Mesenteric fat pad (tissue), 1 donor: ENCODE measurements at regions not wholly inside any gene's neighbourhood (a gene's known extent, or its start where the extent isn't known, plus 50 kb on each side); places are given as distances from the start of the nearest gene placed in this dataset.

ENCODE experiments used
- DNase-seq: peaks from one replicate; pipeline ENCODE4 v3.0.0-alpha.2; 2020; ENCODE audit warnings: low spot score
- donor health status: DM: yes; HTN: yes; CAD: no.

DNA sequence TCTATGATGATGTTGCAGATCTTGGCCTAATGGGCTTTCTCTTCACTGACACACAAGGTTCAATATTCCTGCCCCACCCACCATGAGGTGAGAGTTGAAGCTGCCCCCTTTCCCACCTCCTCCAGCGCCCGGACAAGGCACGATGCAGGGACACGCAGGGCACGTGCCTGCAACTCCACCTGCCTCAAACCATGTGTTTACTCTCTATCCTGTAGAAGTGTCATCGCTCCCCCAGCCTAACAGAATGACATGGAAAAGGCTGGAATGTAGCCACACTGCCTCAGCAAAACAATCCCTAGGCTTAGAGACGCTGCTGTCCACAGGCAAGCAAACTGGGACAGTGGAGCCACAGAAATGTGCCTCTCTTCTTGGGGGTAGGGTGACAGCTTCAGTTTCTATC is 92.9 kb upstream of the SOD1 start:
- DNase-seq, result no peak

DNA sequence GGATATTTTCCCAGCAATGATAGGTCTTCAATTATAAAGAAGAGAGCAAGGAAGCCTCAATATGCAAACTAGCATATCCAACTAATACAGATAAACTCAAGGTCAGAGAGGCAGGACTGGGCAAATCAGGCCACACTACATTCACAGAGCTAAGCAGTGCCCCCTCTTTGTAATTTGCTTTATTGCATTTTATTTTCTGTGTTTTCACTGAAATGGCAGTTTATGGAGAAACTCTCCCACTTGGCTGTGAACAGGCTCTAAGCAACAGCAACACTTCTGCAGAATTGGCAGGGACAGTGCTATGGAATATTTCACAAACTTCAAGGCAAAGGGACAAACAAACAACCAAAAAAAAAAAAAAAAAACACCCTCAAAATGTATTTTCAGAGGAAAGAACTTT is 93.4 kb upstream of the SOD1 start:
- no peak for DNase-seq

DNA sequence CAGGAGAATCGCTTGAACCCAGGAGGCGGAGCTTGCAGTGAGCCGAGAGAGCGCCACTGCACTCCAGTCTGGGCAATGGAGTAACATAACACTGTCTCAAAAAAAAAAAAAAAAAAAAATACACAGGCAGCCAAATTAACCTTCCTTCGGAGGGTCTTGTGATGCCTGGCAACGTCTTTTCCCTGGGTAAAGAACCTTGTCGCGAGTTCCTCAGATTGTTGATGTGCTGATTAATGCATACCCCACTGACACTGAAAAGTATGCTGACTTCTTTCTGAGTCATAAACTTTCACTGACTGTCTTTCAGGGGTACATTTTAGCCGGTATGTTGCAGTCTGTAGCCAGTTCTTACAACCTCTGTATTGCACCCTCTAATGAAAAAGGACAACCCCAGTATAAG is 95.1 kb upstream of the SOD1 start:
- DNase-seq, result no peak

DNA sequence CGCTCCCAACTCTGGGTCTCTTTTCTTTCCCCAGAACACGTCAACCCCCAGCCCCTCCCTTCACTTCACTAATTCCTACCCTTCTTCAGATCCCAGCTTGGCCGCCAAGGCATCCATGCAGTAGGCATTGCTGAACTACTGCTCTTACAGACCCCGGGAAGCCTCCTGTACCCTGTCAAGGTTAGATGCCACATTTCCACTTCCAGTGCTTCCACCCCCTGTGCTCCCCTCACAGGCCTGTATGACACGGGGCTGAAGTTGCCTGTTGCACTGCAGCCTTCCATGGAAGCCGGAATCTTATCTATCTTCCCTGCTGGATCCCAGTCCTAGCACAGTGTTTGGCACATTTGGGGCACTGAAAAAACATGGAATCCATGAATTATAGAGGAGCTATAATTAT is 99.0 kb upstream of the SOD1 start:
- DNase-seq, result no peak

DNA sequence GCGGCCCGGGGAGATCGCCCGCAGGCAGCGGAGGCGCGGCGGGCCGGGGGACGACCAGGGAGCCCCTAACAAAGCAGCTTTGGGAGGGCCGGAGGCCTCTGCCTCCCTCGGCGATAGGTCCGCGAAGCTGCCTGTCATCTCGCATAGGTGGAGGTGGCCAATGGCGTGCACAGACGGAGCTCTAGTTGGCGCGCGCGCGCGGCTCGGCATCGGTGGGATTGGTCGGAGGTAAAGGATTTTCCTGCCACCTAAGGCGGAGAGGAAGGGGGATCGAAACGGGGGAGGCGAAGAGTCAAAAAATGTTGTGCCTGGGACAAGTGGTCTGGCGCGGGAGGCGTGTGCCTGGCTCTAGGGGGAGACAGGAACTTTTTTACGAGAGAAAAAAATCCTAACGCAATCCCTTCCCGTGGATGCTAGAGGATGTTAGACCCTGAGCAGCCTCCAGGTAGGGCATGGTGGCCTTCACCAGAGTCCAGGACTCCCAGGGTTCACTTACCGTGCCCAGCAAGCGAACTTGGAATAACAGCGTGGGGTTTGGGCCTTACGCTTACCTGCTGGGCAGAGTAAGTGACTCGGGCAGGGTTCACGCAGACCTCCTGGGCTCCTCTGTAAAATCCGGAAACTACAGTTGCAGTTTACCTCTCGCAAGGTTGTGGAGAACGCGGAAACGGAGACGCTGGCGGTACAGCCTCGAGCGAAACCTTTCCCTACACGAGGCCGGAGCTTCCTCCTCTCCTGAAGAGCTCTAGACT is 99.9 kb upstream of the SOD1 start:
- DNase-seq, result no peak

DNA sequence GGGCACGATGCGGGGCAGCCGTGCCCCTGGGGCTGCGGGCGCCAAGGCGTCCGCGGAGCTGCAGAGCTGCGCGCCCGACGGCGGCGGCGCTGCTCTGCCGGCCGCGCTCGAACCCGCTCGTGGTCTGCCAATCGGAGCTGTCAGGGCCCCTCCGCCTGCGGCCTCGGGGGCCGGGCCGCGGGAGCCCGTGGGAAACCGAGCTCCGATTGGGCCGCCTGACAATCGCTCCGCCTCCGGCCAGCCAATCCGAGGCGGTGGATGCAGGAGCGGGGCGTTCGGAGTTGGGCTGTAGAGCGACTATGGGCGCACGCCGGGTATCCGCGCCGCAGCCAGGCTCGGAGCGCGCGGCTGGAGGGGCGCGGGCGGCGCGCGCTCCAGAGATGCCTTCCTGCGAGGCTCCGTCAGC is 100.5 kb upstream of the SOD1 start:
- DNase-seq, result peak; percentile 91

DNA sequence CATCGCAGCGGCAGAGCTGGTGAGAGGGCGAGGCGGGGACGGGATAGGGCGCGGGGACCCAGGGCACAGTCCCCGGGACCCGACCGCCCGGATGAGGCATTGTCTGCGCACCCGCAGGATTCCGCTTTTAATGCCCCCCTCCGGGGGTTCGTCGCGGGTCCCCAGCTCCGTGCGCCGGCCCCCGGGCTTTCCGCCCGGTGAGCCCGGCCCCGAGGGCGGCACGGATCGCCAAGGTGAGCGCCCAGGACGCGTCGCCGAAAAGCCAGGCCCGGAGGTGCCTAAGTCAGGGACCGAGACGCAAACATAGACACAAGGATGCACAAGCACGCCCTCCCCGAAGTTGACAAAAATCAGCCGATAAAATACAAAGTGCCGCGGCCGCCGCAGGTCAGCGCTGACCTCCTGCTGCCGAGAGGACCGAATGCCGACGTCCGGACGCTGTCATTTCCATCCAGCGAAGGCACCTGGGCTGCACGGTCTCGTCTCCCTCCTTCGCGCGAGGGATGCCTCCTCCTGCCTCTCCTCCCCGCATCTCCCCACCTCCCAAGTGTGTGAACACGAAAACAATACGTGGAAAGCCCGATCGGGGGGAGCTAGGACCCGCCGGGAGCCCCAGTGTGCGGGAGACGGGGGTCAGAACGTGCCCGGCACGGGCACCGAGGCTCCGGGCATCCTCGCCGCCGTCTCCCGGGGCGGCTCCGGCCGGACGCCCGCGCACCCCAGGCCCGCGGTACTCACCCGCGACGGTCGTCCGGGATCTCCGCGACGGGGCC is 101.1 kb upstream of the SOD1 start:
- DNase-seq, result no peak

DNA sequence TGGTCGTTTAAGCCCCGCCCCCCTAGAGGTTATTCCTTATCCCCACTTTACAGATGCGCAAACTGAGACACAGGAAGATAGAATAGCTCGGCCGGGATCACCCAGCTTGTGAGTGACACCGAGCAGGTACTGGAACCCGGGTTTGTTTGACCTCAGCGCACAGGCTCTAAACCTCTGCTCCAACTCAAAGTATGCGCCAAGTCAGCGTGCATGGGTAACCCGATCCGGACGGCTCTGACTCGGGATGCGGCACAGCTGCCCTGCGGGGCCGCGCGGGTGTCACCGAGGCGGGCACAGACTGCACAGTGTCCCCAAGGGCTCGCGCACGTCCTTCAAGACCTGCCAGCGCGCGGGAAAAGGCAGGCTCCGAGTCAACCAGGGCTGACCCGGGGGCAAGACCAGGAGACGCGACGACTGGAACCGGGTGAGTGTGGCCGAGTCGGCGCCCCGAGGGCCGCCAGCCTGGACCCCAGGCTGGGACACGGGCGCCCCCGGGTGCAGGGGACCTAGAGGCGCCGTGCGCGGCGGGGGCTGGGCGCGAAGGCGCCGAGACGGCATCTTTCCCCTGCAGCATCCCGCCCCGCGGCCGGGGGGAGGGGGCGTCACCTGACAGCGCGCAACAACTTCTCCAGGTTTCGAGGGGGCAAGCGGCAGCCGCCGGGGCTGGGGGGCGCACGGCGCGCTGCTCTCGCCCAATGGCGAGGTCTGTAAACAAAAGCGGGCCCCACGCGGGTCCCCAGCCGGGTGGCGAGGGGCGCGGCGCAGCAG is 101.9 kb upstream of the SOD1 start:
- no peak for DNase-seq

DNA sequence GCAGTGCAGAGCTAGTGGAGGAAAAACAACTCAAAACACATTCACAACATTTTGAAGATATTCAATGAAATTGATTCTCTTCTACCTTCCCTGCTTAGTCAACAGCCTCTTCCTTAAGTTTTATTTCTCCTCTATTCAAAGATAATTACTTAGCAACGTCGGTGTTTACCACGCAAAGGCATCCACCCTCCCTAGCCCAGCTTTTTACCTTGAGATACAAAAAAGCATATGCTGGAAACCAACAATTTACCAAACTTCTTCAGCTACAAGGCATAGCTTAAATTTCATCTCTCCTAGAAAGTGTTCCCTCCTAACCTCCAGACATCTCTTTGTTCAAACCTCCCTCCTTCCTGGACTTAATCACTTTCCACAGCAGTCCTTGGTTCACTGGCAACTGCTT is 102.8 kb upstream of the SOD1 start:
- DNase-seq, result no peak

DNA sequence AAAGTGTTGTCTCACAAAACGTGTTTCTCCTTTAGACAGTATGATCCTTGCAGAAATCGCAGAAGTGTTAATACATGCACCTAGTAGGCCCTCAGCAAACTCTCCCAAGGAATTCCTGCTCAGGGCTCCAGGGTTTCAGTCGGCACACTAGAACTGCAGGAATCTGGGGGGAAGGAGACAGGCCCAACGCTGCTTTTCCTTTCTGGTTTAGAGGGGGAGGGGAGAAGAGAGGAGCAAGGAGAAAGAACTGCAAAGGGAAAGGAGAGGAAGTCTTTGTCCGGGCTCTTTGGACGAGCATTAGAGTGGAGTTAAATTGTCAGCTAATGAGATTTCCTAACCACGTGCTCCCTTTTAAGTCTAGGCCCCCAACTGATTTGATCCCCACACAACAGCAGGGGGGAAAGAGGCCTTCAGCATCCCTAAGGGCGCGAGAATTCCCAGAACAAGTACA is 103.7 kb upstream of the SOD1 start:
- no peak for DNase-seq

DNA sequence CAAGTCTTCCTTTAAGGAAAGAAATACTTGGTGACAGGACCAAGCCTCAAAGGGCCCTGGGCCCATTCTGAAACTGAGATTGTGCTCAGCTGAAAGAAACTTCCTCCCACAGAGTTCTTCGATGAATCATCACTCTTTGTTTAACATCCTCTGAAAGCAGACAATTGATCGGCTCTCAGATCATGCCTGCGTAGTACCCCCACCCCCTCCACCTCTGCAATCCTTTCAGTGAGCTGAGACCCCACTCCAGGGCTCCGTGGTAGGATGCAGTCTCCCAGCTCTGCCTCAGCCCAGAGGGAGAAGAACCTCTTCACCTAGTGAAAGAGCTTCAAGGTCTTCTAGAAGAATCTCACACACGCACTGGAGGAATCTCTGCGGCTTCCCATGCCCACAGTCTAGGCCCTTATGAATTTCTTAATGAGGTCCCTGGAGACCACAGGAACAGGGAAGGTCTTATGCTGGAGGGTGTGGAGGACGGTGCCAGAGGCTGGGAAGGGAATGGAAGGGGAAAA is 104.9 kb upstream of the SOD1 start:
- DNase-seq, result no peak

DNA sequence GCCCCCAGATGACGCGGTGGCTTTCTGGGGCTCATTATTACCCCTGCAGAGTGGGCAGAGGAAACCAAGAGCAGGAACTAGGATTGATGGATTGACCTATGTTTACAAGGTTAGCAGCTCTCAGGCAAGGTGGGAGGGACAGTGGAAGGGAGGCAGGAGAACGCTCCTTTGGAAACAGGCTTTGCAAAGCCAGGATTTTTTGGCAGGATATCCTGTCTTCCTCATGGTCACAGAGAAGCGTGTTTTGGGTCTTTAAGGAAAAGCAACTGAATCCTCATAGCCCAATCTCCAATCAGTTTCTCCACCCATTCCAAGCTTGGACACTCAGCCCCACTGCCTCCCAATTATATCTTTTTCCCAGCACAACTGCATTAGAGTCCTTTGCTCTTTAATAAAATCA is 105.6 kb upstream of the SOD1 start:
- no peak for DNase-seq

DNA sequence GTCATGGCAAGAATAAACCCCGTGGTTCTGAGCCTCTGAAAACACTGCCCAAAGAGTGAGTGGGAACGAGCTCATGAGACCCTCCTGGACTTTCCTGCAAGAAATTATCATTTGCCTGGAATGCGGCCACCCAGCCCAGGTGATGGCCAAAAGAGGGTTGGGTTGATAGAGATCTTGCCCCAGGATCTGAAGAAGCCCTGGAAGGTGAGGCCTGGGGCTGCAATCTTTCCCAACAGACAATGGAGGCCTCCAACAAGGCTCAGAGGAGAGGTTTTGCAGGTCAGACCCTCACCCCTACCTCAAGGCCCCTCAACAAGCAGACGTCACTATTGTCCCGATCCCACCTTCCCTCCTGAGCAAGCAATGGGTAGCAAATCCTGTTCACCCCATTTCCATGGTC is 106.0 kb upstream of the SOD1 start:
- DNase-seq, result no peak

DNA sequence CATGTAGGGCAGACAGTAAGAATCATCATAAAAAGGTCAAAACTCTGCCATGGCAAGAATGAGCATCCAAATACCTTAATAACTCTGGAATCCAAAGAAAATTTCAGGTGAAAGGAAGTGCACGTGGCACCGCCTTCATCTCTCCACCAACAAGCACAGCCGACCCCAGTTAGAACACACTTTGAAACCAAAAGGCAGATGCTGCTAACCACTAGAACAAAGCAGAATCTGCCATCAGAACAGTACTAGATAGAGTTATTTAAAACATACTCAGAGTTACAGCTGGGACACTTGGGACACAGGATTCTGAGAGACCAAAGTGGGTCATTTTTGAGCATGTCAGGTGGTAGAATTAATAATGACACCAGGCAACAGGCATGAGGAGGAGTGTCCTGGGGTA is 106.7 kb upstream of the SOD1 start:
- no peak for DNase-seq

DNA sequence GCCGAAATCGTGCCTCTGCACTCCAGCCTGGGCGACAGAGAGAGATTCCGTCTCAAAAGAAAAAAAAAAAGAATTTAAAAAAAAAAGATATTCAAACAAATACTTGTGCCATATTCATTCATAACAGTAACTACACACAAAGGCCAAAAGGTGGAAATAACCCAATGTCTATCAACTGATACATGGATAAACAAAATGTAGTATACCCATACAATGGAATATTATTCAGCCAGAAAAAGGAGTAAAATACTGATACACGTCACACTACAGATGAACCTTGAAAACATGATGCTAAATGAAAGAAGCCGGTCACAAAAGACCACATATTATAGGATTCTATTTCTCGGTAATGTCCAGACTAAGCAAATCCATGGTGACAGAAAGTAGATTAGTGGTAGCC is 109.4 kb upstream of the SOD1 start:
- no peak for DNase-seq

DNA sequence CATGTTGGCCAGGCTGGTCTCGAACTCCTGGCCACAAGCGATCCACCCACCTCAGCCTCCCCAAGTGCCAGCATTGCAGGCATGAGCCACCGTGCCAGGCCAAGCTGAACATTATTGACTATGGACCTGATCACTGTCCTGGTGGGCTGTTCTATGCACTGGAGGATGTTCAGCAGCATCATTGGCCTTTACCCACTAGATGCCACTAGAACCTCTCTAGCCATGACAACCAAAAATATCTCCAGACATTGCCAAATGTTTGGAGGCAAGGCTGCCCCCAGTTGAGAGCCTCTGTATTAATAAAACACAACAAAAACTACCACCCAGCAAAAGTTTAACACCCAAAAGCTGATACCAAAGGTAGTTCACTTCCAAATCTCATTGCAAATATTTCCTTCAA is 110.8 kb upstream of the SOD1 start:
- no peak for DNase-seq

DNA sequence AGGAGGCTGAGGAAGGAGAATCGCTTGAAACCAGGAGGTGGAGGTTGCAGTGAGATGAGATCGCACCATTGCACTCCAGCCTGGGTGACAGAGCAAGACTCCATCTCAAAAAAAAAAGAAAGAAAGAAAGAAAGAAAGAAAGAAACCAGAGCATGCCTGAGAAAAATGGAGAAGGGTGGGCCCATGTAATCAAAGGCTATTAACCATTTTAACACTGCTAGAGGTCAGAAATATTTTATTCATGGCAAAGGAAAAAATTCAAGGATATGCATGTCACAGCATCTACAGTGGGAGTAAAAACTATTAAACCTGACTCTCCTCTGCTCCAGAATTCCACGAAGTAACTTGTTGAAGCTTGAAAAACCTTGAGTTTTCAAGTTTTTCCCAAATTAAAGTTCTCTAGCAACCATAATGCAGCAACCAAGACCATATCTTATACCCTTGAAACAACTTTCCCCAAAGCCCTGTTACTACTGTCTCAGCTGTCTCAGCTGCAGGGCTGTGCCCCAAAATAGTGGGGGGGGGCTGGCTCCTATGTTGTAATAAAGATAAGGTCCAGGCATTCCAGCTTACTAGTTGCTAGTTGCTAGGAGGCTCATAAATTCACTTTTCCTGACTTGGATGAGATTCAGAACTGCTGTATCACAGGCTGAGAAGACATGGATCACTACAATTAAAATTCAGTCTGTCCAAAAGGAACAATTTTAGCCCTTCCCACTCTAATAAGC is 112.9 kb upstream of the SOD1 start:
- no peak for DNase-seq

DNA sequence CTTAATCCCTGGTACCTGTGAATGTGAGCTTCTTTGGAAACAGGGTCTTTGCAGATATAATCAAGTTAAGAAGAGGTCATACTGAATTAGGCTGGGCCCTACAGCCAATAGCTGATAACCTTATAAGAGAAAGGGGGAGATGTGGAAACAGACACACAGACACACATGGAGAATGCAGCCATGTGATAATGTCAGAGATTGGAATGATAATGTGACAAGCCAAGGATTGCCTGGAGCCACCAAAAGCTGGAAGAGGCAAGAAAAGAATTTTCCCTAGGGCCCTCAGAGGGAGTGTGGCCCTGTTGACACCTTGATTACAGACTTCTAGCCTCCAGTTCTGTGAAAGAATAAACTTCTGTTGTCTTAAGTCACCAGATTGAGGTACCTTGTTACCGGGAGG is 114.5 kb upstream of the SOD1 start:
- no peak for DNase-seq

DNA sequence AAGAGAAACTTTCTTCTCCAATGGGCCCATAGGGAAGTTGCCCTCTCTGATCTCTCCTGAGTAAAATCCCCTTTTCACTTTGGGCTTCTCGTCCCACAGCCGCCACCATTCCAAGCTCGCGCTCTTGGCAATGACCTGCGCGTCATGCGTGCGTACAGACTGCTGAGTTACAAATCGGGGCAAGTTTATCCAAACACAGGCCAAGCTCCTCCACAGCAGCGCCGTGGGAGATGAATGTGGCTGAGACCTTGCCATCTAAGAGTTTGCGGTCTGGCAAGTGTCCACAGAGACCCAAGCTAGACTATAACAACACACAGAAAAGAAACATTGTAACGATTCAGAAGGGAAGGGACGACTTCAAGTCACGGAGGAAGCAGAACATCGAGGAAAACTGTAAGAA is 116.3 kb upstream of the SOD1 start:
- DNase-seq, result no peak

DNA sequence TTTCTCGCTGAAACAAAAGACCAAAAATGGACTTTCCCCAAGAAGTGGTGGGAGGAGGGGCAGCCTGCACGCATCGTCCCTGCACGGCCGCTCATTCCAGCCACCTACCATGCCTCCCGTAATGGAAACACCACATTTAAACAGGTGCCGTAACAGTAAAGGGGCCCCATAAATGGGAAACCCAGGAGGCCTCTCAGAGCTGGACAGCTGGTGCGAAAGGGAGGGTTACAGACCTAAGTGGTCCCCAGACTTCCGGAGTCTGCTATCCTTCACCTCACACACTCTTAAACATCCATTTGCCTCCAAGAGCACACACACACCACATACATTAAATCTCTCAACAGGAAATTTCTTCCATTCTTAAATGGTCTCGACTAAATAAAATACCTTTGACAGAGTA is 120.7 kb upstream of the SOD1 start:
- no peak for DNase-seq

DNA sequence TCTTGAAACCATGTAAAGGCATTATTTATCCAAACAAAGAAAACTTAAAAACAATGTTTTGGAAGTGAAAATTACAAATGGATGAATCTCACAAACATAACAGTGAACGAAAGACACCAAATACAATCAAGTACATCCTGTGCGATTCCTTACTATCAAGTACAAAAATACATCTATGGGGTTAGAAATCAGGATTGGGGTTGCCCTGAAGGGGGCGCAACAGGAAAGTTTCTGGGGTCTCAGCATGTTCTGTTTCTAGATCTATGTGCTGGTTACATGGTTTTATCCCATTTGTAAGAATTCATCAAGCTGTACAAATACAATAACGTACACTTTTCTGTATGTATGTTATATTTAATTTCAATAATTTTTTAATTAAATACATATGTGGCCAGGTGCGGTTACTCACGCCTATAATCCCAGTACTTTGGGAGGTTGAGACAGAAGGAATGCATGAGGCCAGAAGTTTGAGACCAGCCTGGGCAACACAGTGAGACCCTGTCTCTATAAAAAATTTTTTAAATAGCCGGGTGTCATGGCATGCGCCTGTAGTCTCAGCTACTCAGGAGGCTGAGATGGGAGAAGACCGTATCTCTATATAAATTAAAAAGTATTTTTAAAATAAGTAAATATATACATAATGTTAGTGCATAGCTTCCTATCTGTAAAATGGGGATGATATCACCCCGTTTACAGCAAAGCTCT is 121.5 kb upstream of the SOD1 start:
- DNase-seq, result no peak
